SK-N-SH (cell line): ENCODE measurements at regions not wholly inside any gene's neighbourhood (a gene's known extent, or its start where the extent isn't known, plus 50 kb on each side); places are given as distances from the start of the nearest gene placed in this dataset.

ENCODE experiments used
- CTCF ChIA-PET: fragments of 300-600, 350-600 bp; formaldehyde crosslinking; extraction: SDS; loops from one replicate; lab custom pipeline; 2021; lab: Yijun Ruan, JAX
- POLR2A ChIA-PET: fragments of 350-600 bp; sonication (Branson Sonifier 250); formaldehyde crosslinking; extraction: SDS; loops from one replicate; lab custom pipeline; 2020; ENCODE audit warnings: antibody characterized with exemption, inconsistent platforms; lab: Yijun Ruan, JAX
- DNase-seq: peaks from one replicate; pipeline ENCODE4 v3.0.0; 2012
- H2AFZ ChIP-seq: fragments of 200-600 bp; sonication (generic); 2 replicates; pipeline ENCODE4 v1.8.1; 2016; ENCODE audit warnings: antibody characterized with exemption, mild to moderate bottlenecking, low read depth
- H3F3A ChIP-seq: fragments of 200-600 bp; sonication (generic); replicated peaks from 2 replicates; pipeline ENCODE3; 2016; ENCODE audit warnings: antibody characterized with exemption, mild to moderate bottlenecking; ENCODE audit not compliant: insufficient read depth
- H3K27ac ChIP-seq, 2 experiments: fragments of 200-500 bp in 1 of 2; fragments of 200-600 bp in 1 of 2; sonication (Bioruptor generic) in 1 of 2; sonication (generic), shearing (Covaris generic) in 1 of 2; 2 replicates each; pipeline versions ENCODE4 v1.5.1 to v1.6.1; 2014 to 2016; ENCODE audit warnings: low read depth in 2 of 2, inconsistent platforms in 1 of 2, low read length in 1 of 2, mild to moderate bottlenecking in 1 of 2, mixed read lengths in 1 of 2
- H3K27me3 ChIP-seq: fragments of 200-600 bp; sonication (generic), shearing (Covaris generic); 2 replicates; pipeline ENCODE4 v1.6.1; 2016; ENCODE audit warnings: mixed run types; ENCODE audit not compliant: insufficient read depth
- H3K36me3 ChIP-seq, 2 experiments: fragments of 200-500 bp in 1 of 2; fragments of 200-600 bp in 1 of 2; sonication (Bioruptor generic) in 1 of 2; sonication (generic) in 1 of 2; replicated peaks in 1 of 2; 2 replicates each; pipeline versions ENCODE3 to v1.5.1; 2014 to 2016; ENCODE audit warnings: low read length in 1 of 2, mild to moderate bottlenecking in 1 of 2; ENCODE audit not compliant: insufficient read depth in 2 of 2, control insufficient read depth in 1 of 2
- H3K4me1 ChIP-seq, 2 experiments: fragments of 200-500 bp in 1 of 2; fragments of 200-600 bp in 1 of 2; sonication (Bioruptor generic) in 1 of 2; sonication (generic), shearing (Covaris generic) in 1 of 2; 2 replicates each; pipeline versions ENCODE4 v1.5.1 to v1.6.1; 2014 to 2016; ENCODE audit warnings: low read depth in 1 of 2, low read length in 1 of 2, mixed run types in 1 of 2; ENCODE audit not compliant: insufficient read depth in 2 of 2, control insufficient read depth in 1 of 2
- H3K4me2 ChIP-seq: fragments of 200-600 bp; sonication (generic), shearing (Covaris generic); 2 replicates; pipeline ENCODE4 v1.6.1; 2017; ENCODE audit warnings: mixed run types
- H3K4me3 ChIP-seq, 2 experiments: fragments of 200-500 bp in 1 of 2; fragments of 200-600 bp in 1 of 2; sonication (Bioruptor generic) in 1 of 2; sonication (generic), shearing (Covaris generic) in 1 of 2; 2 replicates each; pipeline versions ENCODE4 v1.5.1 to v1.8.1; 2014 to 2016; ENCODE audit warnings: low read depth in 2 of 2, inconsistent platforms in 1 of 2, low read length in 1 of 2, mild to moderate bottlenecking in 1 of 2, mixed read lengths in 1 of 2, moderate library complexity in 1 of 2
- H3K79me2 ChIP-seq: fragments of 200-600 bp; sonication (generic); 2 replicates; pipeline ENCODE4 v1.8.1; 2017; ENCODE audit warnings: mild to moderate bottlenecking; ENCODE audit not compliant: insufficient read depth
- H3K9ac ChIP-seq: fragments of 200-600 bp; sonication (generic); 2 replicates; pipeline ENCODE4 v1.6.1; 2017; ENCODE audit warnings: mixed run types
- H3K9me2 ChIP-seq: fragments of 200-600 bp; sonication (generic); 2 replicates; pipeline ENCODE4 v1.6.1; 2017; ENCODE audit warnings: mixed run types
- H3K9me3 ChIP-seq: fragments of 200-600 bp; sonication (generic); 2 replicates; pipeline ENCODE4 v1.6.1; 2017; ENCODE audit warnings: mixed run types, mild to moderate bottlenecking, moderate library complexity
- H4K20me1 ChIP-seq: fragments of 200-600 bp; sonication (generic); 2 replicates; pipeline ENCODE4 v1.6.1; 2017; ENCODE audit warnings: mild to moderate bottlenecking, mixed run types; ENCODE audit not compliant: insufficient read depth
- ELF1 ChIP-seq: IDR thresholded peaks from 2 replicates; pipeline ENCODE4 v1.4.0; 2012
- EZH2phosphoT487 ChIP-seq: fragments of 200-600 bp; sonication (generic); IDR thresholded peaks from 2 replicates; pipeline ENCODE4 v1.6.1; 2017; ENCODE audit warnings: low read depth, mixed run types, mild to moderate bottlenecking, antibody characterized with exemption, moderate library complexity, borderline replicate concordance
- FOSL2 ChIP-seq: IDR thresholded peaks from 2 replicates; pipeline ENCODE4 v1.4.0; 2012; ENCODE audit warnings: low read depth, mild to moderate bottlenecking, moderate library complexity, borderline replicate concordance
- FOXJ3 ChIP-seq: sonication (generic); formaldehyde crosslinking; IDR thresholded peaks from 2 replicates; pipeline ENCODE4 v1.5.1; 2020; ENCODE audit warnings: mild to moderate bottlenecking, missing genetic modification reagents
- GABPA ChIP-seq: IDR thresholded peaks from 2 replicates; pipeline ENCODE4 v1.4.0; 2012; ENCODE audit warnings: low read depth, mild to moderate bottlenecking
- IRF3 ChIP-seq: fragments of 150-350 bp; IDR thresholded peaks from 2 replicates; pipeline ENCODE4 v1.6.1; 2016; ENCODE audit warnings: mild to moderate bottlenecking, low read depth, low read length
- MXI1 ChIP-seq: IDR thresholded peaks from 2 replicates; pipeline ENCODE4 v1.6.1; 2012; ENCODE audit warnings: mild to moderate bottlenecking, low read depth, low read length, improper control_type of control experiment
- NRF1 ChIP-seq: IDR thresholded peaks from 2 replicates; pipeline ENCODE4 v1.6.1; 2012; ENCODE audit warnings: low read depth, mild to moderate bottlenecking, low read length
- PBX3 ChIP-seq: IDR thresholded peaks from 2 replicates; pipeline ENCODE4; 2012
- POLR2AphosphoS5 ChIP-seq: IDR thresholded peaks from 2 replicates; pipeline ENCODE4 v1.6.1; 2012; ENCODE audit warnings: low read depth, low read length
- RAD21 ChIP-seq: IDR thresholded peaks from 2 replicates; pipeline ENCODE4 v1.6.1; 2012; ENCODE audit warnings: mild to moderate bottlenecking, low read length
- RCOR1 ChIP-seq: fragments of 150-350 bp; IDR thresholded peaks from 2 replicates; pipeline ENCODE4 v1.6.1; 2017; ENCODE audit warnings: antibody characterized with exemption, low read length
- SMC3 ChIP-seq: IDR thresholded peaks from 2 replicates; pipeline ENCODE4 v1.6.1; 2012; ENCODE audit warnings: low read depth, low read length, improper control_type of control experiment
- TAF1 ChIP-seq: IDR thresholded peaks from 2 replicates; pipeline ENCODE4 v1.6.1; 2012; ENCODE audit warnings: low read depth, mild to moderate bottlenecking, low read length, moderate library complexity, borderline replicate concordance
- TCF12 ChIP-seq: IDR thresholded peaks from 2 replicates; pipeline ENCODE4 v1.4.0; 2012
- USF2 ChIP-seq: fragments of 150-350 bp; IDR thresholded peaks from 2 replicates; pipeline ENCODE4 v1.6.1; 2017; ENCODE audit warnings: antibody characterized with exemption, low read length, low read depth, borderline replicate concordance
- YY1 ChIP-seq: IDR thresholded peaks from 2 replicates; pipeline ENCODE4 v1.4.0; 2012; ENCODE audit warnings: low read depth, mild to moderate bottlenecking
- ZBTB33 ChIP-seq: IDR thresholded peaks from 2 replicates; pipeline ENCODE4 v1.4.0; 2012; ENCODE audit warnings: low read depth, borderline replicate concordance
- WGBS: methylation state at CpG from one replicate; pipeline ENCODE4 v1.1.6; 2017; ENCODE audit warnings: low lambda C conversion rate; 5-methylcytosine and 5-hydroxymethylcytosine counted together

- no peaks in the 10 kb centered on the region for H3K36me3 ChIP-seq
- H3K27me3 ChIP-seq: no peaks in the 10 kb centered on the region
- ChIA-PET CTCF (interaction anchor here (1.2 kb wide), 2 partner anchors 13 to 30 kb away, joined by 3 read pairs; no protein-coding TSS in a partner anchor), POLR2A (no interaction called here)
- 80% methylated on average over 1 of the region's 1 CpG for WGBS
- no peak overlapping the region for H3K4me3 ChIP-seq
- no peaks in the 10 kb centered on the region for H3K9me3 ChIP-seq
- no peaks in the 10 kb centered on the region for H3K9me2 ChIP-seq
- H4K20me1 ChIP-seq: no peaks in the 10 kb centered on the region
- DNase-seq: no peak
- TF ChIP-seq ELF1: no peak
- no peak for TF ChIP-seq RCOR1
- TF ChIP-seq USF2: no peak
- TF ChIP-seq TCF12: no peak
- no peak for TF ChIP-seq GABPA
- TF ChIP-seq TAF1: no peak
- TF ChIP-seq MXI1: no peak
- no peak for TF ChIP-seq NRF1
- TF ChIP-seq ZBTB33: no peak
- TF ChIP-seq FOXJ3 (CRISPR knock-in tag): no peak
- TF ChIP-seq POLR2AphosphoS5: no peak
- TF ChIP-seq SMC3: no peak
- no peak for TF ChIP-seq YY1
- no peak for TF ChIP-seq RAD21
- TF ChIP-seq, all 33 proteins: peak for 0
- no peak overlapping the region for H3K4me2 ChIP-seq
- no peak overlapping the region for H3K27ac ChIP-seq
- no peaks in the 10 kb centered on the region for H3F3A ChIP-seq
- no peaks in the 10 kb centered on the region for H3K79me2 ChIP-seq
- H2AFZ ChIP-seq: no peak overlapping the region
- H3K4me1 ChIP-seq: no peaks in the 10 kb centered on the region
- H3K9ac ChIP-seq: no peak overlapping the region
These were observed 146.3 kb upstream of the VEPH1 start for GRCh38 chr3:157649511-157649910.

GRCh38 chr3:157647820-157648219 is 144.6 kb upstream of the VEPH1 start:
- Histone ChIP-seq H3K79me2 (no peaks in the 10 kb centered on the region), H3K9me2 (no peaks in the 10 kb centered on the region), H3K4me3 (no peak overlapping the region), H4K20me1 (no peaks in the 10 kb centered on the region), H3K27ac (no peak overlapping the region), H3F3A (no peaks in the 10 kb centered on the region), H2AFZ (no peak overlapping the region), H3K4me1 (no peaks in the 10 kb centered on the region), H3K9me3 (no peaks in the 10 kb centered on the region), H3K36me3 (no peaks in the 10 kb centered on the region), H3K27me3 (no peaks in the 10 kb centered on the region), H3K9ac (no peak overlapping the region), H3K4me2 (no peak overlapping the region)
- ChIA-PET CTCF (interaction anchor here (0.7 kb wide), 1 partner anchor 9 kb away, joined by 3 read pairs; no protein-coding TSS in a partner anchor), POLR2A (no interaction called here)
- TF ChIP-seq EZH2phosphoT487 (no peak), FOXJ3 (CRISPR knock-in tag) (no peak), PBX3 (no peak), RAD21 (no peak), FOSL2 (no peak), RCOR1 (no peak), IRF3 (no peak), POLR2AphosphoS5 (no peak), YY1 (no peak)
- no peak for DNase-seq
- 72% methylated on average over 4 of the region's 4 CpGs for WGBS
